Loucy (cell line): ENCODE measurements at regions not wholly inside any gene's neighbourhood (a gene's known extent, or its start where the extent isn't known, plus 50 kb on each side); places are given as distances from the start of the nearest gene placed in this dataset.

ENCODE experiments used
- CTCF ChIP-seq: fragments of 200-600 bp; sonication (generic); conservative IDR thresholded peaks from 2 replicates; pipeline ENCODE4 v1.5.1; 2014; ENCODE audit warnings: mild to moderate bottlenecking, antibody characterized with exemption, low read length
- EZH2phosphoT487 ChIP-seq: fragments of 200-600 bp; IDR thresholded peaks from 2 replicates; pipeline ENCODE4 v1.6.1; 2018; ENCODE audit warnings: antibody characterized with exemption, mild to moderate bottlenecking, moderate library complexity, borderline replicate concordance

- TF ChIP-seq CTCF (no peak), EZH2phosphoT487 (no peak)
Observed at GRCh38 chr12:87883806-87884205, 145.4 kb downstream of the C12orf50 start.
